SK-MEL-5 (cell line): ENCODE measurements at regions not wholly inside any gene's neighbourhood (a gene's known extent, or its start where the extent isn't known, plus 50 kb on each side); places are given as distances from the start of the nearest gene placed in this dataset.

ENCODE experiments used
- DNase-seq: peaks from one replicate; pipeline ENCODE4 v3.0.0-alpha.2; 2016; ENCODE audit warnings: low read depth, low spot score
- in situ Hi-C: cut with HindIII; loops from 2 replicates; pipeline ENCODE4 v1.10.0; 2016; ENCODE audit warnings: low sequenced_read_pairs, high pct_unique_total_duplicates, low pct_unique_long_range_greater_than_20kb

GRCh38 chr10:111890046-111890445 is 293.5 kb downstream of the GPAM start:
- in situ Hi-C loops = no loop called here
- peak; percentile 92 for DNase-seq

GRCh38 chr10:111916011-111916410 is 267.6 kb downstream of the GPAM start:
- no peak for DNase-seq
- in situ Hi-C loops = no loop called here

GRCh38 chr10:111921821-111922220 is 261.7 kb downstream of the GPAM start:
- in situ Hi-C loops = no loop called here
- no peak for DNase-seq

- no peak for DNase-seq
- in situ Hi-C loops = no loop called here
These were observed 260.5 kb downstream of the GPAM start for GRCh38 chr10:111923032-111923431.

- in situ Hi-C loops = no loop called here
- DNase-seq = no peak
These were observed 257.3 kb downstream of the GPAM start for GRCh38 chr10:111926286-111926685.

GRCh38 chr10:111933937-111934336 is 249.6 kb downstream of the GPAM start:
- in situ Hi-C loops = no loop called here
- no peak for DNase-seq

- in situ Hi-C loops = no loop called here
- DNase-seq = peak; percentile 1
These were observed 248.6 kb downstream of the GPAM start for GRCh38 chr10:111934931-111935330.

- in situ Hi-C loops = no loop called here
These were observed 247.4 kb downstream of the GPAM start for GRCh38 chr10:111936143-111936542.

GRCh38 chr10:111944331-111944730 is 239.2 kb downstream of the GPAM start:
- DNase-seq = peak; percentile 1
- in situ Hi-C loops = no loop called here

More at GRCh38 chr10:111936143-111936542, 247.4 kb downstream of the GPAM start:
- no peak for DNase-seq

- DNase-seq = no peak
- in situ Hi-C loops = no loop called here
These were observed 229.6 kb downstream of the GPAM start for GRCh38 chr10:111953949-111954348.

GRCh38 chr10:111954386-111954785 is 229.2 kb downstream of the GPAM start:
- in situ Hi-C loops = no loop called here
- no peak for DNase-seq

- in situ Hi-C loops = no loop called here
These were observed 226.7 kb downstream of the GPAM start for GRCh38 chr10:111956841-111957240.

GRCh38 chr10:111962951-111963350 is 220.6 kb downstream of the GPAM start:
- in situ Hi-C loops = no loop called here
- no peak for DNase-seq

More at GRCh38 chr10:111956841-111957240, 226.7 kb downstream of the GPAM start:
- no peak for DNase-seq

GRCh38 chr10:111967116-111967515 is 216.4 kb downstream of the GPAM start:
- no peak for DNase-seq
- in situ Hi-C loops = no loop called here

- in situ Hi-C loops = no loop called here
- DNase-seq = no peak
These were observed 216.0 kb downstream of the GPAM start for GRCh38 chr10:111967547-111967946.

GRCh38 chr10:111968647-111969046 is 214.9 kb downstream of the GPAM start:
- in situ Hi-C loops = no loop called here
- DNase-seq = no peak

- no peak for DNase-seq
- in situ Hi-C loops = no loop called here
These were observed 213.5 kb downstream of the GPAM start for GRCh38 chr10:111970111-111970510.

- in situ Hi-C loops = no loop called here
- DNase-seq = no peak
These were observed 211.5 kb downstream of the GPAM start for GRCh38 chr10:111972109-111972508.

- DNase-seq = no peak
- in situ Hi-C loops = no loop called here
These were observed 210.3 kb downstream of the GPAM start for GRCh38 chr10:111973306-111973705.

- DNase-seq = no peak
- in situ Hi-C loops = no loop called here
These were observed 209.7 kb downstream of the GPAM start for GRCh38 chr10:111973826-111974225.
